ENCODE measurements at regions not wholly inside any gene's neighbourhood (a gene's known extent, or its start where the extent isn't known, plus 50 kb on each side); places are given as distances from the start of the nearest gene placed in this dataset.

- no peaks in the 10 kb centered on the region for H3K9me3 ChIP-seq (ENCODE audit: control insufficient read depth, insufficient read depth, low read depth, low read length)
- TF ChIP-seq REST (IDR thresholded peaks at IDR 0.05; ENCODE audit: insufficient read depth in 1 of 2, low read depth in 2 of 2, low read length in 1 of 2) (no peak), SIN3A (IDR thresholded peaks at IDR 0.05; ENCODE audit: borderline replicate concordance, insufficient read depth, low read depth, low read length) (no peak), POLR2AphosphoS5 (IDR thresholded peaks at IDR 0.05; ENCODE audit: low read depth, low read length) (no peak), TCF7L2 (IDR thresholded peaks at IDR 0.05; ENCODE audit: low read depth, low read length) (no peak), CTCF (IDR thresholded peaks at IDR 0.05) (no peak)
Observed at GRCh38 chr6:165910184-165910966, 247.3 kb upstream of the PDE10A start.

GRCh38 chr6:165906736-165907135 is 243.7 kb upstream of the PDE10A start:
- Histone ChIP-seq H3K27ac (ENCODE audit: low read length) (no peak overlapping the region), H3K36me3 (ENCODE audit: control insufficient read depth, insufficient read depth, low read length) (no peaks in the 10 kb centered on the region), H3K9me3 (ENCODE audit: control insufficient read depth, insufficient read depth, low read depth, low read length) (no peaks in the 10 kb centered on the region), H3K27me3 (ENCODE audit: control insufficient read depth, insufficient read depth, low read length) (peaks cover 5% of the 10 kb centered on the region; the same call in 1 of the 2 replicates), H3K4me3 (ENCODE audit: low read depth in 2 of 2, low read length in 2 of 2) (no peak overlapping the region), H3K4me1 (ENCODE audit: control insufficient read depth, insufficient read depth, low read length) (no peaks in the 10 kb centered on the region)
- ATAC-seq: no peak
- TF ChIP-seq REST (IDR thresholded peaks at IDR 0.05; ENCODE audit: insufficient read depth in 1 of 2, low read depth in 2 of 2, low read length in 1 of 2): no peak
- TF ChIP-seq CTCF (IDR thresholded peaks at IDR 0.05): no peak
- no peak for TF ChIP-seq SIN3A (IDR thresholded peaks at IDR 0.05; ENCODE audit: borderline replicate concordance, insufficient read depth, low read depth, low read length)
- no peak for TF ChIP-seq TCF7L2 (IDR thresholded peaks at IDR 0.05; ENCODE audit: low read depth, low read length)
- TF ChIP-seq POLR2AphosphoS5 (IDR thresholded peaks at IDR 0.05; ENCODE audit: low read depth, low read length): no peak
- in situ Hi-C loops (cut with HindIII; ENCODE audit: low pct_unique_long_range_greater_than_20kb, low sequenced_read_pairs): no loop called here
- ChIA-PET POLR2A (no interaction called here), CTCF (no interaction called here)
- BruUV-seq (replicated peaks): no TSS peak
- DNase-seq (ENCODE audit: low read depth, low spot score): no peak
- intact Hi-C loops (cut with micrococcal nuclease; ENCODE audit: unreplicated experiment): no loop called here

More at GRCh38 chr6:165910184-165910966, 247.3 kb upstream of the PDE10A start:
- Histone ChIP-seq H3K4me3 (ENCODE audit: low read depth in 2 of 2, low read length in 2 of 2) (no peak overlapping the region), H3K27me3 (ENCODE audit: control insufficient read depth, insufficient read depth, low read length) (peaks cover 5% of the 10 kb centered on the region), H3K4me1 (ENCODE audit: control insufficient read depth, insufficient read depth, low read length) (no peaks in the 10 kb centered on the region), H3K36me3 (ENCODE audit: control insufficient read depth, insufficient read depth, low read length) (no peaks in the 10 kb centered on the region), H3K27ac (ENCODE audit: low read length) (no peak overlapping the region)
- POLR2A ChIA-PET: no interaction called here
- intact Hi-C loops (cut with micrococcal nuclease; ENCODE audit: unreplicated experiment): no loop called here
- BruUV-seq (replicated peaks): no TSS peak
- ATAC-seq: no peak
- CTCF ChIA-PET: no interaction called here
- in situ Hi-C loops (cut with HindIII; ENCODE audit: low pct_unique_long_range_greater_than_20kb, low sequenced_read_pairs): no loop called here
- DNase-seq (ENCODE audit: low read depth, low spot score): no peak

All from Panc1 (cell line).